Subcutaneous abdominal adipose tissue (tissue), 5 donors: ENCODE measurements at regions not wholly inside any gene's neighbourhood (a gene's known extent, or its start where the extent isn't known, plus 50 kb on each side); places are given as distances from the start of the nearest gene placed in this dataset.

ENCODE experiments used
- H3K27ac ChIP-seq: one replicate; pipeline ENCODE4 v1.7.0; 2013; ENCODE audit warnings: low read depth, mild to moderate bottlenecking, inconsistent platforms, low read length, moderate library complexity
- H3K27me3 ChIP-seq, 5 donors: one replicate each; pipeline ENCODE4 v1.7.0; 2013; ENCODE audit warnings: low read length in 5 of 5, inconsistent platforms in 1 of 5; ENCODE audit not compliant: control insufficient read depth in 5 of 5, insufficient read depth in 4 of 5
- H3K36me3 ChIP-seq, 5 donors: one replicate each; pipeline ENCODE4 v1.7.0; 2013; ENCODE audit warnings: low read length in 5 of 5; ENCODE audit not compliant: control insufficient read depth in 5 of 5, insufficient read depth in 5 of 5
- H3K4me1 ChIP-seq, 5 donors: one replicate each; pipeline ENCODE4 v1.7.0; 2013; ENCODE audit warnings: low read length in 5 of 5, mild to moderate bottlenecking in 3 of 5, moderate library complexity in 1 of 5; ENCODE audit not compliant: control insufficient read depth in 5 of 5, insufficient read depth in 5 of 5
- H3K4me3 ChIP-seq, 5 donors: one replicate each; pipeline ENCODE4 v1.7.0; 2013; ENCODE audit warnings: low read length in 5 of 5, low read depth in 1 of 5
- H3K9ac ChIP-seq, 5 donors: one replicate each; pipeline ENCODE4 v1.7.0; 2013; ENCODE audit warnings: low read length in 5 of 5, mild to moderate bottlenecking in 4 of 5, moderate library complexity in 3 of 5
- H3K9me3 ChIP-seq, 5 donors: one replicate each; pipeline ENCODE4 v1.7.0; 2013; ENCODE audit warnings: low read length in 5 of 5; ENCODE audit not compliant: control insufficient read depth in 5 of 5
- donor health status: healthy.
- donor health status: healthy.
- donor health status: healthy.
- donor health status: healthy.
- donor health status: healthy.

GRCh38 chr4:115365185-115365584, 251.8 kb upstream of the NDST4 start:
- no peaks in the 10 kb centered on the region for H3K27me3 ChIP-seq
- no peak overlapping the region for H3K9ac ChIP-seq

GRCh38 chr4:115361781-115362180, 248.4 kb upstream of the NDST4 start:
- Histone ChIP-seq H3K4me3 (no peak overlapping the region), H3K4me1 (no peaks in the 10 kb centered on the region), H3K9ac (no peak overlapping the region), H3K27ac (no peak overlapping the region), H3K36me3 (no peaks in the 10 kb centered on the region), H3K9me3 (no peaks in the 10 kb centered on the region), H3K27me3 (no peaks in the 10 kb centered on the region)

More at GRCh38 chr4:115365185-115365584, 251.8 kb upstream of the NDST4 start:
- Histone ChIP-seq H3K27ac (no peak overlapping the region), H3K4me1 (peaks cover 0 to 15% (median 3%) of the 10 kb centered on the region in 5 donors), H3K36me3 (no peaks in the 10 kb centered on the region), H3K9me3 (no peaks in the 10 kb centered on the region), H3K4me3 (no peak overlapping the region)

DNA sequence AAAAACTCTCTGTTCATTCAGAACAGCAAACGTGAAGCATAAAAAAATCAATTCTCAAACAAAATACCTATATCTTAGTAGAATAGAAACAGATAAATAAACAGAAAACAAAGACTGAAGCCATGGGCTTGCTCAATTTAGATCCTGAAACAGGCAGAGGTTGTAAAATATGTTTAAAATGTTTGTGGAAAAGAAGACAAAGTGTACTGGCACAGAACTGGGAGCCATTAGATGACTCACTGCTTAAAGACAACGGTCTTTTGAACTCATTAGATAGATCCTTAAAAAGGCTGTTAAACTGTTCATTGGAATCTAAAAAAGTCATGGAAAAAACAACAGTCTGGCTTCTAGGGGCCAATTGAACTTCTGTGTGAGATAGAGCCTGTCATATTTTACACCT, 247.0 kb upstream of the NDST4 start:
- no peak overlapping the region for H3K27ac ChIP-seq
- no peaks in the 10 kb centered on the region for H3K4me1 ChIP-seq
- no peak overlapping the region for H3K4me3 ChIP-seq
- H3K36me3 ChIP-seq: no peaks in the 10 kb centered on the region
- H3K9me3 ChIP-seq: peaks cover 0 to 3% (median 0%) of the 10 kb centered on the region in 5 donors
- no peak overlapping the region for H3K9ac ChIP-seq
- no peaks in the 10 kb centered on the region for H3K27me3 ChIP-seq

GRCh38 chr4:115357776-115358175, 244.4 kb upstream of the NDST4 start:
- Histone ChIP-seq H3K4me1 (no peaks in the 10 kb centered on the region), H3K27ac (no peak overlapping the region), H3K9ac (no peak overlapping the region), H3K4me3 (no peak overlapping the region), H3K9me3 (peaks cover 0 to 20% (median 11%) of the 10 kb centered on the region in 5 donors), H3K27me3 (no peaks in the 10 kb centered on the region), H3K36me3 (no peaks in the 10 kb centered on the region)

DNA sequence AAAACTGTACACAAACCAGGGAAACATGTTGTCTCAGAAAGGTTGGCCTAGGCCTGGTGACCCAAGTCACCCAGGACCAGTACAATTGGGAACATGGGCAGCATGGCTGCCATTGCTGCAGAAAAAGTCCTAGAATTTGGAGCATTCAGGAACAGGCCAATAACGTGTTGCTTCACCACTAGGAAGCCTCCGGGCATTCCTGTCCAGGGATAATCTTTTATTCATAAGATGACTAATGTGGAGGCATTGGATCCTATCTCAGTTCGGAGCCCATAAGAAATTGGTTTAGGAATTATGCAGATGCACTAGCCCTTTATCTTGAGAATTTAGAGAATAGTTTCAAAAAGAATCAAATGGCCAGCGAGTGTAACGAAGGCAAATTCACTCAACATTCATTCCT, 242.8 kb upstream of the NDST4 start:
- Histone ChIP-seq H3K27ac (no peak overlapping the region), H3K9me3 (peaks cover 0 to 20% (median 14%) of the 10 kb centered on the region in 5 donors), H3K36me3 (no peaks in the 10 kb centered on the region), H3K27me3 (no peaks in the 10 kb centered on the region), H3K4me1 (no peaks in the 10 kb centered on the region), H3K9ac (no peak overlapping the region), H3K4me3 (no peak overlapping the region)

DNA sequence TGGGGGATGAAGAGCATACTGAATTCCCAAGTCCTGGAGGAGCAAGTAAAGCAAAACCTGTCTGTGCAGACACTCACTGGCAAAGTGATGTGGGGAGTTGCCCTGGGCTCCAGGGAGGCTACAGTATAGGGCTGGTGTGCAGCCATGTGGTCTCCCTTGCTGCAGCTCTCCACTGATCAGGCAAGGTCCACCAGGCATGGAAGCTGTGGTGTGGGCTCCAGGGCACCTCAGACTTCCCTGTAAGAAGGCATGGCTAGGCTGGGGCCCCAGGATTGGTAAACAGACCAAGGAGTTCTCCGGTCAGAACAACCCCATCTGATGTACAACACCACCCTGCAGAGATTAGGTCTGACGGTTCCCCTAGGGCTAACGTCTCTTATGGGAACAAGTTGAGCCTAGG, 241.9 kb upstream of the NDST4 start:
- Histone ChIP-seq H3K9me3 (peaks cover 0 to 20% (median 14%) of the 10 kb centered on the region in 5 donors), H3K4me3 (no peak overlapping the region), H3K27me3 (no peaks in the 10 kb centered on the region), H3K36me3 (no peaks in the 10 kb centered on the region), H3K9ac (no peak overlapping the region), H3K27ac (no peak overlapping the region), H3K4me1 (no peaks in the 10 kb centered on the region)

- no peaks in the 10 kb centered on the region for H3K27me3 ChIP-seq
- no peaks in the 10 kb centered on the region for H3K4me1 ChIP-seq
- H3K36me3 ChIP-seq: no peaks in the 10 kb centered on the region
- H3K9me3 ChIP-seq: peaks cover 0 to 20% (median 14%) of the 10 kb centered on the region in 5 donors
- no peak overlapping the region for H3K27ac ChIP-seq
- no peak overlapping the region for H3K4me3 ChIP-seq
- no peak overlapping the region for H3K9ac ChIP-seq
These were observed 239.9 kb upstream of the NDST4 start for GRCh38 chr4:115353370-115353769.

DNA sequence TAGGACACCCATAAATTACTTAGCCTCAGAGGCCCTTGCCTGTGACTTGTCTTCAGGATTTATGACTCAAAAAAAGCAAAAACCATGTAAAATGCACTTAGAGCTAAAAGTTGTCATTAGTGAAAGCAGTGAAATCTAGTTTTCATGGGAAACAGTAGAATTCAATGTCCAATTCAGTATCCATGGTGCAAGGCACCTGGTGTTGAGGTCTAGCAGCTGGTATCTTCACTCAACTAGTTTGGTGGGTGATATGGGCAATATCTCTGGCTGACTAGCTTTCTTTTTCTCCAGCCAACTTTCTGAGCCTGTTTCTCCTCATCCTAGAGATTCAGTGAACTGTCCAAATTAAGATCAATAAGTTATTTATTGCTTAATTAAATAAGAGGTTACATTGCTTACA, 229.8 kb upstream of the NDST4 start:
- H3K9me3 ChIP-seq: no peaks in the 10 kb centered on the region
- peaks cover 0 to 5% (median 0%) of the 10 kb centered on the region in 5 donors for H3K4me1 ChIP-seq
- H3K27ac ChIP-seq: no peak overlapping the region
- no peaks in the 10 kb centered on the region for H3K27me3 ChIP-seq
- no peaks in the 10 kb centered on the region for H3K36me3 ChIP-seq
- no peak overlapping the region for H3K4me3 ChIP-seq
- H3K9ac ChIP-seq: no peak overlapping the region

- Histone ChIP-seq H3K9ac (no peak overlapping the region), H3K36me3 (no peaks in the 10 kb centered on the region), H3K27me3 (no peaks in the 10 kb centered on the region)
These were observed 221.5 kb upstream of the NDST4 start for GRCh38 chr4:115334736-115335411.

GRCh38 chr4:115332078-115332477, 218.7 kb upstream of the NDST4 start:
- Histone ChIP-seq H3K4me3 (no peak overlapping the region), H3K27me3 (no peaks in the 10 kb centered on the region), H3K9me3 (no peaks in the 10 kb centered on the region), H3K36me3 (no peaks in the 10 kb centered on the region), H3K4me1 (peaks cover 0 to 7% (median 3%) of the 10 kb centered on the region in 5 donors), H3K27ac (no peak overlapping the region), H3K9ac (no peak overlapping the region)

More at GRCh38 chr4:115334736-115335411, 221.5 kb upstream of the NDST4 start:
- Histone ChIP-seq H3K27ac (no peak overlapping the region), H3K9me3 (no peaks in the 10 kb centered on the region), H3K4me1 (peaks cover 0 to 7% (median 3%) of the 10 kb centered on the region in 5 donors), H3K4me3 (no peak overlapping the region)
